HG03354 (cell line): ENCODE measurements at regions not wholly inside any gene's neighbourhood (a gene's known extent, or its start where the extent isn't known, plus 50 kb on each side); places are given as distances from the start of the nearest gene placed in this dataset.

ENCODE experiments used
- ATAC-seq: cut with Tn5 transposase; IDR thresholded peaks from one replicate; pipeline ENCODE4 v1.9.1; 2021; ENCODE audit warnings: mild to moderate bottlenecking; ENCODE audit not compliant: unreplicated experiment, poor library complexity, severe bottlenecking

GRCh38 chr5:40308867-40309266 lies 370.8 kb upstream of the PTGER4 start:
- ATAC-seq, result no peak

DNA sequence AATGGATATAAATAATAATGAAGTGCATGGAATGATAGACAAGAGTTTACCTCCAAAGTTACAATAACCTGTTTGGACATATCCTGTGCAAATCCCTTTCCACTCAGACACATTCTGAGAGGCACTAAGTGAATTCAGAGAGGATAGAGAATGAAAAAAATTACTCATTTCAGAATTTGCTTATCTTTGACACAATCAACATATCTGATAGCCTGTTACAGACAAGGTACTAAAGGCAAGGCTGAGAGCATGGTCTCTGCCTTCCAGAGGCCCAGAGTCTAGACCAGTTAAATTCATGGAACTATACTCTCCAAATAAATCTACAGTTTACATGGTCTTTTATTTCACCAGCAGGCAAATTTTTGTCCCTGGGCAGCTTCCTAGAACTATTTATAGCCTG lies 371.8 kb upstream of the PTGER4 start:
- ATAC-seq, result no peak

DNA sequence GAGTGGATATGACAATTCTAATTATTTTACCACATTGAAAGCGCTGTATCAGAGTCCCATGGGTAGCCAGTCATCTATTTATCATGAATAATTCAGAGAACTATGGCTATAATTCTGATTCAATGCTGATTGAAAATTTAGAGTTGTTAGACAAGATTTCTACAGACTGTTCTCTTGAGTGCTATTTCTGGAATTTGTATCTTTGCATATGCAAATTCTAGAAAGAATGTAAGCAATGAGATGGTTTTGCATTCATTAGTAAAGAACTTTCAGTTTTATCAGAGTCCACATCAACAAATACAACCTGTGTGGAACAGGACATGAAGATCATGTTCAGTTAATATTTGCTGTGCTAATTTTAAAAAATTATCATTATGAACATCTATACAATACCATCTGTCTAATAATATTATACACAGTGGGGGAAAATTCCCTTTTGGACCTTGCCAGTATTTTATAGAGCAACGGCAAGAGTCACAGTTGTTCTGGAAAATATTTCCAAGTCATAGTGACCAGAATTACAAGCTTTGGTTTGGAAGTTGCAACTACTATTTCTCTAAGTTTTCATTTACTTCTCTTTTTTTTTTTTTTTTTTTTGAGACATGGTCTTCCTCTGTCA lies 372.7 kb upstream of the PTGER4 start:
- no peak for ATAC-seq

DNA sequence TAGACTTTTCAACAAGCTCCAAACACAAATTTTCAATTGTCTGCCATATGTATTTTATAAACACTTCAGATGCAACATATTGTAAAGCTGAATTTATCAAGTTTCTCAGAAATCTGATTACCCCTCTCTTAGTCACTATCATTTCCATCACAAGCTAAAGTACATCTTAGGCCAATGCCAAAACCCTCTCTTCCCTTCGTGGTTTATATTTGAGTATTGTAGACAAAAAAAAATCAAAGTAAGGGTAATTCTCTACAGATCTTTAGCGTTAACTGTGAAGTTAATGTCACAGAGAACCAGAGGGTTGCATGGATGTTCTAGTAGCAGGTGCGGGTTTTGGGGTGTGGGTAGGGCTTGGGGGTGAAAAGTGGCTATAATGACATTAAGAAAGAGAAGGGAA lies 387.7 kb upstream of the PTGER4 start:
- ATAC-seq, result no peak

DNA sequence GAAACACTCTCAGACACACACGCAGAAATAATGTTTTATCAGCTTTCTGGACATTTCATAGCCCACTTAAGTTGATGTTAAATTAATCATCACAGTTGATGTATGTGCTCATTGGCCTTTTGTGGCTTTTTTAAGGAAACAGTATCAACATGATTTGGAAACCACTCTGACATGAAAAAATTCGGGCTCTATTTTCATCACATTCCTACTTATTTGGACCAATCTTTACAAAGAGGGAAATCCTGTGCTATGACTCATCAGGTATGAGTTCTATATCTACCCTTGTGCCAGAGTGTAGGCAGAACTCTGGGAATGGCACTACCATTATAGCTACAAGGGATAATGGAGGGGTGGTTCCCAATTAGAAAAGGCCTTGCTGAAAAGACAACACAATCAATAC lies 388.4 kb upstream of the PTGER4 start:
- no peak for ATAC-seq

DNA sequence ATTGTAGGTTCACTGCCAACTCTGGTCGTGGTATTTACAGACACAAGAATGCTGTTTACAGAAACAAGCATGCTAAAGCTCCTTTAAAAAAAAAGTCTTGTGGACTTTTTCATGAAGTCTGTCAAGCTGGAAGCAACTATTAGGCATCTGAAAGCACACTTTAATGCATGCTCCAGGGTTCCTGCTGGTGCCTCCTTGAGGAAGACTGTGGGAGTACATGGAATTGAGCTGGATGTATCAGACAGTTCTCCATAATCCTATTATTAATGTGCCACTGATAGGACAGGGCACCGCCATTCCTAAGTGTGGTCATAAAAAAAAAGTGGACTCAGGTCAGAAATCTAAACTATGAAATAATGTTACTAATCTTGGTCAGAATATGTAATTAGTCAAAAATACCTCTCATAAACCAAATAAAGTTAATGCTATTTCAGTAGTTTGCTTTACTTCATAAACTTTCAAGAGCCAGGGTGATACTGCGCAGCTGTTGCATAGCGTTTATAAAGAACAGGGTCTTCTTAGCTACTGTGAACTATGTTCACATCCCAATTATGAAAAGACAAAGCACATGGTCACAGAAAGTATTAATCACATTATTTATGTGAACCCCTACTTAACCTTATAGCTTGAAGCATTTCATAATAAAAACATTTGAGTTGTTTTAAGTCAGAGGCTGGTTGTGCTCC lies 390.8 kb upstream of the PTGER4 start:
- ATAC-seq, result no peak

- ATAC-seq, result no peak
Measured at GRCh38 chr5:40284863-40285262, 394.9 kb upstream of the PTGER4 start.

DNA sequence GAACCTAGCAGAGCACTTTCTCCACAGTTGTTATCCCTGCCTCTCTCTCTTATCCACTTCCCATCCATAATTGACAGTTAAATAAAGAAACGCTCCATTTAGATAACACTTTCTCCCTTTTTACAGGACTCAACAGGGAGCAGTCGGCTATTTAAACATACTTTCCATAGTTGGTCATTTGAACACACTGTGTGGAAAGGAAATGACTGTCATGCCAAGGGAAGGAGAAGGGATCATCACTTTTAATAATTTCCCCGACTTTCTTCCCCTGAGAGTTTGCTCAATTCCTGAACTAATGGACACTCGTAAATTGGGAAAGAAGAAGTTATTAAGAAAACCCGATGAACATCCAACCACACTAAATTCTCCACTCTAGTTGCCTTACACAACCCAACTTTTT lies 400.8 kb upstream of the PTGER4 start:
- no peak for ATAC-seq

- ATAC-seq, result peak; percentile 52
Measured at GRCh38 chr5:40277161-40277906, 402.4 kb upstream of the PTGER4 start.

DNA sequence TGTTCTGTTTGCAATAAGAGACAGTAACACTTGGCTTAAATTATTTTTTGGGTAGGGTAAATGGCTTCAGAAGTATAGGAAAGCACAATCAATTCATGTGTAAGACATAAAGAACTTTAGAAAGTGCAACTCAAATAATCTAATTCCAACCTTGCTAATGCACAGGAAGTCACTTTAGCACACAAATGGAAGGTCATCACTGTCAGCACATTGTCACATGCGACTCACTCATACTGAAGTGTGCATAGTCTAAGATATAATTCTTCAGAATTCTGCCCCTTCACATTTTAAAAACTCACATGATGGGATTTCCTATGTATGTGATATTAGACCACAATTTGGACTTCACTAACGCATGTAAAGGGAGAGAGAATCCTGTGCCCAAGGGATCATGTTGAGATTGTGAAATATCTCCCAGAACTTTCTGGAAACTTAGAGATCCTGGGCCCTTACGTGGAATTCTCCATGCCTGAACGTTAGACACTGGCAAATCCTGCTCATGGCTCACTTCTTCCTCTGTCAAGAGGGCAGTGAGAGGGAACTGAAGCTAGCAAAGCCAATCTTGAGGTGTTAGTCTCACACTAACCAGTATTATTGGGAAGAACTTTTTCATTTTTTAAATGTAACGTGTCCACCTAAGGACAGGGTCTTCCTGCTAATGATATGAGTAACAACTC lies 403.2 kb upstream of the PTGER4 start:
- peak; percentile 28 for ATAC-seq

GRCh38 chr5:40274568-40274967 lies 405.1 kb upstream of the PTGER4 start:
- no peak for ATAC-seq

- ATAC-seq, result no peak
Measured at GRCh38 chr5:40273936-40274335, 405.8 kb upstream of the PTGER4 start.

- no peak for ATAC-seq
Measured at GRCh38 chr5:40271476-40271875, 408.2 kb upstream of the PTGER4 start.

DNA sequence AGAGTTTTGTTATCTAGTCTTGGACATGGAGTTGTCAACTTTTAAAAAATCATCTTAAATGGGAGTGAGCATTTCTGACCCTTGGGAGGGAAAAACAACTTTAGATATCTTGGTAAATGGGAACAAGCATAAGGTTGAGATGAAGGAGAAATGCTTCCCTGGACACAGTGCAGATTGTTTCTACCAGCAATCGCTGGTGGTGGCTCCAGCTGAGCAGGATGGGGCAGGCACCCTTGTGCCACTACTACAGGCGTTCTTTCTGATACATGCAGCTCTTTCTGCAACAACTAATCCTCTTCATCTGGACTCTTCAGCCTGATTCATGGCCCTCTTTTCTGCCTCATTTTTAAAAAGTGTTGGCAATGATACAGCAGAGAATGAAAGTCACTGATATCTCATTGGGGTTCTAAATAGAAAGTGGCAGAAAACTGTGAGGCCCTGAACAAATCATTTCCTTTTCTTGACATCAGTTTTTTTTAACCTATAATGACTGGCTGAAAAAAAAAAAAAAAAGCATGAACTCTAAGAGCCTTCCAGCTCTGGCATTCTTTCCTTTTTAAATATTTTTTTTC lies 409.4 kb upstream of the PTGER4 start:
- no peak for ATAC-seq

DNA sequence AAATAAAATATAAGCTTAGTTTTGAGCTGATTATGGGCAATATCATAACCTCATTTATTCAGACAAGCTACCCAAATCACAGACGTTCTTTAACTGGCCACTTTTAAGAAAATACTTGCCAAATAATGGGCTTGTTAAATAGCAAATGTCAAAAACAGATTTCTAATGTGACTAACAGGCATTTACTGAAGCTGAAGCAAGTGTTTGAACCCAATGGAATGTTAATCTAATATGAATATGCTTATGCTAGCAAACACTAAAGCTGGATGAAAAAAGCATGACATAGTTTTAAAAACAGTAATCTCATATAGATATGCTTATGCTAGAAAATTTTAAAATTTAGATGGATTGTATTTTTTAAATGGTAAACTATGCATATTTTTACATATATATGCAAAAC lies 411.6 kb upstream of the PTGER4 start:
- no peak for ATAC-seq

DNA sequence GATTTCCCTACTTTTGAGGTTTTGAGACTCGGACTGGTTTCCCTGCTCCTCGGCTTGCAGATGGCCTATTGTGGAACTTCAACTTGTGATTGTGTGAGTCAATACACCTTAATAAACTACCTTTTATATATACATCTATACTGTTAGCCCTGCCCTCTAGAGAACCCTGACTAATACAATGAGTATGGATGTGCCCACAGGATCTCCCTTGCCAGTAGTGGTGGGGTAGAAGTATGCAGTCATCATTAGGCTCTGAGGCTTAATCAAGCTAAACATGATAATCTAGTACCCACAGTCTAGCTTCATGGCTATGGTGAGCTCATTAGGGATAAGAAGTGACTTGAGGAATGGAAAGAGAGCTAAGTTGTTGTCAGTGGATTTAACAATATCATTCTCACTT lies 412.8 kb upstream of the PTGER4 start:
- ATAC-seq, result no peak

GRCh38 chr5:40261984-40262383 lies 417.7 kb upstream of the PTGER4 start:
- no peak for ATAC-seq

- ATAC-seq, result no peak
Measured at GRCh38 chr5:40260361-40260760, 419.4 kb upstream of the PTGER4 start.

DNA sequence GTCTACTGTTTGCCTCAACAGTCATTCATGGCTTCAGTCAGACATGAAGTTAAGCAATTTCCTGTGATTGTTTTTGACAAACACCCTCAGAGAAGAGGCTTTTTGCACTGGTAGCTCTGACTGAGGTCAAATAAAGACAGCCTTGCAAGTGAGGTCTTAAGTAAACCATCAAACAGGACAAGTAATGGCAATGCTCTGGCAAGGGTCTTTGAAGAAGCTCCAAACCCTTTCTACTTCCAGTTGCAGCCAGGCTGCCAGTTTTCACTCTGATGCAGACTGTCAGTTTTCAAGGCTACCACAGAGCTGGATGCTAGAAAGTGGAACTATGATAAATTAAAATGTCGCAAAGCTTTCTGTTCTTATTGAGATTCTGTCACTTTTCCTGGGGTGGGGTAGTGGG lies 421.5 kb upstream of the PTGER4 start:
- no peak for ATAC-seq

DNA sequence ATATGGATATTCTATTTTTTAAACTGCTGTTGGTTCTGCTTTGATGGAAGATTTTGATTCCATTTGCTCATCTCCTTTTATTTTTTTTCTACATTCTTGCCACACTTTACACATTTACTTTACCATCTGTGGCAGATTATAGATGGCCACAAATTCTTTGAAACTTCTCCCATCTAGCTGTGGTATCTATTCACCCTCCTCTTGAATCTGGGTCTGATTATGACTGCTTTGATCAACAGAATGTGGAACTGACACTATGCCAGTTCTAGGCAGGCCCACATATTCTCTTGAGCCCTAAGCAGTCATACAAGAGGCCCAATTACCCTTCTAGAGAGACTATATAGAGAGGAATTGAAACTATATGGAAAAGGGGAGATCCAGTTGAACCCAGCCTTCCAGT lies 439.0 kb upstream of the PTGER4 start:
- no peak for ATAC-seq
